ENCODE measurements at regions not wholly inside any gene's neighbourhood (a gene's known extent, or its start where the extent isn't known, plus 50 kb on each side); places are given as distances from the start of the nearest gene placed in this dataset.
A peak's percentile ranks its signal among the peaks of the same experiment; 100 is the strongest.

DNA sequence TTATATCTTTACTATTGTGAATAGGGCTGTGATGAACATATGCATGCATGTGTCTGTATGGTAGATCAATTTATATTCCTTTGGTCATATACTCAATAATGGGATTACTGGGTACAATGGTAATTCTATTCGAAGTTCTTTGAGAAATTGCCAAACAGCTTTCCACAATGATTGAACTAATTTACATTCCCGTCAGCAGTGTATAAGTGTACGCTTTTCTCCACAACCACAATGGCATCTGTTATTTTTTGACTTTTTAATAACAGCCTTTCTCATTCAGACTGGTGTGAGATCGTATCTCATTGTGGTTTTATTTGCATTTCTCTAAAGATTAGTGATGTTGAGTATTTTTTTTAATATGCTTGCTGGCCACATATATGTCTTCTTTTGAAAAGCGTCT is 439.4 kb upstream of the KLHL4 start:
- no peak overlapping the region for H3K27ac ChIP-seq
- DNase-seq (no peak), ATAC-seq (ENCODE audit: low FRiP score in 2 of 2) (no peak)
- no peaks in the 10 kb centered on the region for H3K36me3 ChIP-seq
- no peaks in the 10 kb centered on the region for H3K9me3 ChIP-seq
- 77 to 89% methylated on average over 5 of the region's 5 CpGs for WGBS, 2 donors
- TF ChIP-seq EP300 (IDR thresholded peaks at IDR 0.05) (no peak), POLR2AphosphoS5 (IDR thresholded peaks at IDR 0.05) (no peak), POLR2A (IDR thresholded peaks at IDR 0.05) (no peak), CTCF (IDR thresholded peaks at IDR 0.05) (no peak)
- H3K4me1 ChIP-seq, result no peaks in the 10 kb centered on the region
- no peak overlapping the region for H3K4me3 ChIP-seq
- H3K27me3 ChIP-seq, result no peaks in the 10 kb centered on the region

DNA sequence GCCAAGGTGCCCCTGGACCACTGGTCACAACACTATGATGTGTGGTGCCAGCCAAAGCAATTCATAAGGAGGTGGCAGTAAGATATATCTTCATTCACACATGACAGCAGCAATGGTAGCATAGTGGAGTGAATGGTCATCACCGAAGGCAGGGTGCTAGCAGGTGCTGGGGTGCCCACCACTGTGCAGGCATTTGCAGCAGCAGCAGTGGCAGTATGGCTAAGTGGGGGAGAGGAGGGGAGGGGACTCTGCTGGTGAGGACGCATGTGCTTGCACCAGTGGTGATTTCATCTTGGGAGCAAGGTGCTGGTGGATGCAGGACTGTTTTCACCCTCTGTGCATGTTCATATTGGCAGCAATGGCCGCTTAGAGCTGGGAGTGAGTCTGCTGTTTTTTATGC is 419.1 kb upstream of the KLHL4 start:
- Histone ChIP-seq H3K27ac (no peak overlapping the region), H3K9me3 (no peaks in the 10 kb centered on the region), H3K27me3 (no peaks in the 10 kb centered on the region), H3K4me1 (no peaks in the 10 kb centered on the region), H3K36me3 (no peaks in the 10 kb centered on the region), H3K4me3 (no peak overlapping the region)
- DNase-seq (no peak), ATAC-seq (ENCODE audit: low FRiP score in 2 of 2) (no peak)
- TF ChIP-seq POLR2A (IDR thresholded peaks at IDR 0.05), result no peak
- TF ChIP-seq CTCF (IDR thresholded peaks at IDR 0.05), result no peak
- TF ChIP-seq POLR2AphosphoS5 (IDR thresholded peaks at IDR 0.05), result no peak
- no peak for TF ChIP-seq EP300 (IDR thresholded peaks at IDR 0.05)
- WGBS, 2 donors, result 75 to 100% methylated on average over 1 to 3 of the region's 3 CpGs

- ATAC-seq (ENCODE audit: low FRiP score in 2 of 2), result no peak
- DNase-seq, result no peak
- TF ChIP-seq CTCF (IDR thresholded peaks at IDR 0.05) (no peak), POLR2A (IDR thresholded peaks at IDR 0.05) (no peak), POLR2AphosphoS5 (IDR thresholded peaks at IDR 0.05) (no peak), EP300 (IDR thresholded peaks at IDR 0.05) (no peak)
- Histone ChIP-seq H3K4me3 (no peak overlapping the region), H3K27me3 (no peaks in the 10 kb centered on the region), H3K27ac (no peak overlapping the region), H3K9me3 (no peaks in the 10 kb centered on the region), H3K4me1 (no peaks in the 10 kb centered on the region), H3K36me3 (no peaks in the 10 kb centered on the region)
- WGBS, 2 donors, result 45 to 74% methylated on average over 1 of the region's 1 CpG
These were observed 412.5 kb upstream of the KLHL4 start for GRCh38 chrX:87105131-87105530.

DNA sequence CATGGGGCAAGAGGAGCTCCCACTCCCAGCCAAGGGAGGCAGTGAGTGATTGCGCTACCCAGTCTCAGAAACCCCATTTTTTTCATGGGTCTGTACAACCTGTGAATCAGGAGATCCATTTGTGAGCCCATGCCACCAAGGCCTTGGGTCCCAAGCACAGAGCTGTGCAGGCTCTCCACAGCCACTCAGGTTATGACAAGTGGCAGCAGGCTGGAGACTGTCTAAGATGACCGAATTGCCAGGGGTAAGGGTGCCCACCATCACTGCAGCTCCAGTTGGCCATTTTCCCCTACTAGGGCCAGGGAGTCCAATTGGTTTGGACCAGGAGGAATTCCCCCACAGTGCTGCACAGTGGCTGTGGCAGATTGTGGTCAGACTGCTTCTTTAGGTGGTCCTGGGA is 407.5 kb upstream of the KLHL4 start:
- Histone ChIP-seq H3K4me1 (no peaks in the 10 kb centered on the region), H3K27ac (no peak overlapping the region), H3K36me3 (no peaks in the 10 kb centered on the region), H3K4me3 (no peak overlapping the region), H3K27me3 (no peaks in the 10 kb centered on the region), H3K9me3 (no peaks in the 10 kb centered on the region)
- no peak for TF ChIP-seq EP300 (IDR thresholded peaks at IDR 0.05)
- TF ChIP-seq CTCF (IDR thresholded peaks at IDR 0.05), result no peak
- TF ChIP-seq POLR2A (IDR thresholded peaks at IDR 0.05), result no peak
- no peak for TF ChIP-seq POLR2AphosphoS5 (IDR thresholded peaks at IDR 0.05)
- no peak for DNase-seq
- ATAC-seq (ENCODE audit: low FRiP score in 2 of 2), result no peak
- 80 to 82% methylated on average over 1 to 2 of the region's 2 CpGs for WGBS, 2 donors

DNA sequence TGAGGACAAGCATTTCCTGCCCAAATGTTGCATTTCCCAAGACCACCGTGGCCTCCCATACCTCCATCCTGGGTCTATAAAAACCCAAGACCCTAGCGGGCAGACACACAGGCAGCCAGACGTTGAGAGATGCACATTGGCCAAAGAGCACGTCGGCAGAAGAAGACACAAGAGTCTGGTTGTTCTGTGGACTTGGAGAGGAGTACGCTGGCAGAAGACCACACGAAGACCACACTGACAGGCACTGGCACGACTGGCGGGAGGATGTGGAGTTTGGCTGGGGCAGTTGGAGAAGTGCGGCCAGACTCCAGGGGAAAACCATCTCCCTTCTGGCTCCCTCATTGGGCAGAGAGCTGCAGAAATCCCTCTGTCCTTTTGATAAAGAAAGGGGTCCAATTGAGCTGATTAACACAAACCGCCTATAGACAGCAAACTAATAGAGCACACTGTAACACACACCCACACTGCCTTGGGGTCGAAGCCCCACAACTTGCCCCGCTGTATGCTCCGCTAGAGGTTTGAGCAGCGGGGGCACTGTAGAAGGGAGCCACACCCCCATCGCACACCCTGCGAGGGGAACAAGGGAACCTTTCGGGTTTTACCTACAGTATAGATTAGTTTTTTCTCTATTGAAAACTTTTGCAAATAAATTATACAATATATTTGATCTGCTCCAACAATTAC is 376.7 kb upstream of the KLHL4 start:
- ATAC-seq (ENCODE audit: low FRiP score in 2 of 2) (no peak), DNase-seq (peak in 1 of 2 donors; percentile 1)
- Histone ChIP-seq H3K4me1 (no peaks in the 10 kb centered on the region), H3K4me3 (no peak overlapping the region), H3K27me3 (no peaks in the 10 kb centered on the region), H3K36me3 (no peaks in the 10 kb centered on the region), H3K9me3 (no peaks in the 10 kb centered on the region), H3K27ac (no peak overlapping the region)
- 73 to 84% methylated on average over 12 to 18 of the region's 18 CpGs for WGBS, 2 donors
- TF ChIP-seq POLR2AphosphoS5 (IDR thresholded peaks at IDR 0.05), result no peak
- TF ChIP-seq POLR2A (IDR thresholded peaks at IDR 0.05), result no peak
- no peak for TF ChIP-seq EP300 (IDR thresholded peaks at IDR 0.05)
- TF ChIP-seq CTCF (IDR thresholded peaks at IDR 0.05), result no peak

Data from upper lobe of left lung (tissue), 6 donors.